ENCODE measurements at regions not wholly inside any gene's neighbourhood (a gene's known extent, or its start where the extent isn't known, plus 50 kb on each side); places are given as distances from the start of the nearest gene placed in this dataset.

DNA sequence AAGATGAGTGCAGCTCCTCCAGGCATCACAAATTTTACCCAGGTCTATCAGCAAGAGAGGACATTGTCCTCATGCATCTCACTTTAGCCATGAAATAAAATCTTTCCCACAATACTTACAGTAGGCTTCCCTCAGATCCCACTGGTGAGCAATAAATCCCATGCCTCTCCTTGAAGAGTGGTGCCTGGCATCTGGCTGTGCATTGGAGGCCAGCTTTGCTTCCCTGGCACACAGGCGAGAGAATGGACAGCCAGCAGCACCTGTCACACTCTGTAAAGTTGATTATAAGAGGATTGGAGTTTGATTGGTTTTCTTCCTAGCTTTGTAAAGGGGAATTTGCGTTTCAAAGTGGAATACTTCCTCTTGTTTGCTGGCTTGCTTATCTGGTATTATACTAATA lies 1153.9 kb downstream of the AACS start (continued):
- TF ChIP-seq, protein P1, sequence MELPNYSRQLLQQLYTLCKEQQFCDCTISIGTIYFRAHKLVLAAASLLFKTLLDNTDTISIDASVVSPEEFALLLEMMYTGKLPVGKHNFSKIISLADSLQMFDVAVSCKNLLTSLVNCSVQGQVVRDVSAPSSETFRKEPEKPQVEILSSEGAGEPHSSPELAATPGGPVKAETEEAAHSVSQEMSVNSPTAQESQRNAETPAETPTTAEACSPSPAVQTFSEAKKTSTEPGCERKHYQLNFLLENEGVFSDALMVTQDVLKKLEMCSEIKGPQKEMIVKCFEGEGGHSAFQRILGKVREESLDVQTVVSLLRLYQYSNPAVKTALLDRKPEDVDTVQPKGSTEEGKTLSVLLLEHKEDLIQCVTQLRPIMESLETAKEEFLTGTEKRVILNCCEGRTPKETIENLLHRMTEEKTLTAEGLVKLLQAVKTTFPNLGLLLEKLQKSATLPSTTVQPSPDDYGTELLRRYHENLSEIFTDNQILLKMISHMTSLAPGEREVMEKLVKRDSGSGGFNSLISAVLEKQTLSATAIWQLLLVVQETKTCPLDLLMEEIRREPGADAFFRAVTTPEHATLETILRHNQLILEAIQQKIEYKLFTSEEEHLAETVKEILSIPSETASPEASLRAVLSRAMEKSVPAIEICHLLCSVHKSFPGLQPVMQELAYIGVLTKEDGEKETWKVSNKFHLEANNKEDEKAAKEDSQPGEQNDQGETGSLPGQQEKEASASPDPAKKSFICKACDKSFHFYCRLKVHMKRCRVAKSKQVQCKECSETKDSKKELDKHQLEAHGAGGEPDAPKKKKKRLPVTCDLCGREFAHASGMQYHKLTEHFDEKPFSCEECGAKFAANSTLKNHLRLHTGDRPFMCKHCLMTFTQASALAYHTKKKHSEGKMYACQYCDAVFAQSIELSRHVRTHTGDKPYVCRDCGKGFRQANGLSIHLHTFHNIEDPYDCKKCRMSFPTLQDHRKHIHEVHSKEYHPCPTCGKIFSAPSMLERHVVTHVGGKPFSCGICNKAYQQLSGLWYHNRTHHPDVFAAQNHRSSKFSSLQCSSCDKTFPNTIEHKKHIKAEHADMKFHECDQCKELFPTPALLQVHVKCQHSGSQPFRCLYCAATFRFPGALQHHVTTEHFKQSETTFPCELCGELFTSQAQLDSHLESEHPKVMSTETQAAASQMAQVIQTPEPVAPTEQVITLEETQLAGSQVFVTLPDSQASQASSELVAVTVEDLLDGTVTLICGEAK (IDR thresholded peaks at IDR 0.05; ENCODE audit: borderline replicate concordance) = no peak
- TF ChIP-seq MEF2A (IDR thresholded peaks at IDR 0.05; ENCODE audit: insufficient read depth, low read depth, low read length) = no peak
- TF ChIP-seq NFYA (IDR thresholded peaks at IDR 0.05; ENCODE audit: borderline replicate concordance, low read depth, low read length) = no peak
- TF ChIP-seq PAX5 (IDR thresholded peaks at IDR 0.05; ENCODE audit: borderline replicate concordance, low read depth, low read length) = no peak
- TF ChIP-seq, protein P2, sequence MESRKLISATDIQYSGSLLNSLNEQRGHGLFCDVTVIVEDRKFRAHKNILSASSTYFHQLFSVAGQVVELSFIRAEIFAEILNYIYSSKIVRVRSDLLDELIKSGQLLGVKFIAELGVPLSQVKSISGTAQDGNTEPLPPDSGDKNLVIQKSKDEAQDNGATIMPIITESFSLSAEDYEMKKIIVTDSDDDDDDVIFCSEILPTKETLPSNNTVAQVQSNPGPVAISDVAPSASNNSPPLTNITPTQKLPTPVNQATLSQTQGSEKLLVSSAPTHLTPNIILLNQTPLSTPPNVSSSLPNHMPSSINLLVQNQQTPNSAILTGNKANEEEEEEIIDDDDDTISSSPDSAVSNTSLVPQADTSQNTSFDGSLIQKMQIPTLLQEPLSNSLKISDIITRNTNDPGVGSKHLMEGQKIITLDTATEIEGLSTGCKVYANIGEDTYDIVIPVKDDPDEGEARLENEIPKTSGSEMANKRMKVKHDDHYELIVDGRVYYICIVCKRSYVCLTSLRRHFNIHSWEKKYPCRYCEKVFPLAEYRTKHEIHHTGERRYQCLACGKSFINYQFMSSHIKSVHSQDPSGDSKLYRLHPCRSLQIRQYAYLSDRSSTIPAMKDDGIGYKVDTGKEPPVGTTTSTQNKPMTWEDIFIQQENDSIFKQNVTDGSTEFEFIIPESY (IDR thresholded peaks at IDR 0.05) = no peak
- TF ChIP-seq SPI1 (IDR thresholded peaks at IDR 0.05; ENCODE audit: borderline replicate concordance, insufficient read depth, low read depth, low read length) = no peak
- no peak for TF ChIP-seq CREB1 (IDR thresholded peaks at IDR 0.05; ENCODE audit: low read depth)
- no peak for TF ChIP-seq RBBP5 (conservative IDR thresholded peaks at IDR 0.05)
